ENCODE measurements at regions not wholly inside any gene's neighbourhood (a gene's known extent, or its start where the extent isn't known, plus 50 kb on each side); places are given as distances from the start of the nearest gene placed in this dataset.

GRCh38 chr5:24963611-24964010 is 318.8 kb upstream of the CDH10 start:
- H3K27me3 Mint-ChIP-seq (ENCODE audit: low read depth): no peaks in the 10 kb centered on the region
- H3K9me3 Mint-ChIP-seq: peaks cover 6% of the 10 kb centered on the region
- H3K36me3 Mint-ChIP-seq (ENCODE audit: low read depth): no peaks in the 10 kb centered on the region
- no peaks in the 10 kb centered on the region for H3K4me1 Mint-ChIP-seq
- no peak for DNase-seq (ENCODE audit: low read depth, low spot score)
- no peak overlapping the region for H3K27ac Mint-ChIP-seq (ENCODE audit: unreplicated experiment)
- TF ChIP-seq CTCF (conservative IDR thresholded peaks at IDR 0.05): no peak
- H3K4me3 Mint-ChIP-seq: no peak overlapping the region

- Mint-ChIP-seq H3K27me3 (ENCODE audit: low read depth) (no peaks in the 10 kb centered on the region), H3K9me3 (peaks cover 4% of the 10 kb centered on the region), H3K4me3 (no peak overlapping the region), H3K4me1 (no peaks in the 10 kb centered on the region), H3K36me3 (ENCODE audit: low read depth) (no peaks in the 10 kb centered on the region), H3K27ac (ENCODE audit: unreplicated experiment) (no peak overlapping the region)
- no peak for TF ChIP-seq CTCF (conservative IDR thresholded peaks at IDR 0.05)
- DNase-seq (ENCODE audit: low read depth, low spot score): no peak
Observed at GRCh38 chr5:24923400-24923799, 278.6 kb upstream of the CDH10 start.

- Mint-ChIP-seq H3K9me3 (peaks cover 4% of the 10 kb centered on the region), H3K4me1 (no peaks in the 10 kb centered on the region), H3K27me3 (ENCODE audit: low read depth) (no peaks in the 10 kb centered on the region), H3K36me3 (ENCODE audit: low read depth) (no peaks in the 10 kb centered on the region), H3K27ac (ENCODE audit: unreplicated experiment) (no peak overlapping the region), H3K4me3 (no peak overlapping the region)
- no peak for TF ChIP-seq CTCF (conservative IDR thresholded peaks at IDR 0.05)
- no peak for DNase-seq (ENCODE audit: low read depth, low spot score)
Observed at GRCh38 chr5:24918676-24919075, 273.9 kb upstream of the CDH10 start.

- H3K9me3 Mint-ChIP-seq: peaks cover 4% of the 10 kb centered on the region
- H3K27me3 Mint-ChIP-seq (ENCODE audit: low read depth): no peaks in the 10 kb centered on the region
- H3K4me1 Mint-ChIP-seq: no peaks in the 10 kb centered on the region
- H3K27ac Mint-ChIP-seq (ENCODE audit: unreplicated experiment): no peak overlapping the region
- TF ChIP-seq CTCF (conservative IDR thresholded peaks at IDR 0.05): no peak
- no peak overlapping the region for H3K4me3 Mint-ChIP-seq
- no peaks in the 10 kb centered on the region for H3K36me3 Mint-ChIP-seq (ENCODE audit: low read depth)
- DNase-seq (ENCODE audit: low read depth, low spot score): no peak
Observed at GRCh38 chr5:24916863-24917262, 272.1 kb upstream of the CDH10 start.

GRCh38 chr5:24909210-24909609 is 264.4 kb upstream of the CDH10 start:
- no peaks in the 10 kb centered on the region for H3K4me1 Mint-ChIP-seq
- H3K36me3 Mint-ChIP-seq (ENCODE audit: low read depth): no peaks in the 10 kb centered on the region
- no peaks in the 10 kb centered on the region for H3K27me3 Mint-ChIP-seq (ENCODE audit: low read depth)
- H3K9me3 Mint-ChIP-seq: no peaks in the 10 kb centered on the region
- no peak overlapping the region for H3K27ac Mint-ChIP-seq (ENCODE audit: unreplicated experiment)
- no peak for TF ChIP-seq CTCF (conservative IDR thresholded peaks at IDR 0.05)
- no peak overlapping the region for H3K4me3 Mint-ChIP-seq
- DNase-seq (ENCODE audit: low read depth, low spot score): no peak

- Mint-ChIP-seq H3K27ac (ENCODE audit: unreplicated experiment) (no peak overlapping the region), H3K4me1 (no peaks in the 10 kb centered on the region)
Observed at GRCh38 chr5:24906689-24907088, 261.9 kb upstream of the CDH10 start.

More at GRCh38 chr5:24906689-24907088, 261.9 kb upstream of the CDH10 start:
- Mint-ChIP-seq H3K27me3 (ENCODE audit: low read depth) (no peaks in the 10 kb centered on the region), H3K36me3 (ENCODE audit: low read depth) (no peaks in the 10 kb centered on the region), H3K4me3 (no peak overlapping the region), H3K9me3 (no peaks in the 10 kb centered on the region)
- no peak for TF ChIP-seq CTCF (conservative IDR thresholded peaks at IDR 0.05)
- no peak for DNase-seq (ENCODE audit: low read depth, low spot score)

All from neural crest cell (in vitro differentiated cells).